ENCODE measurements at regions not wholly inside any gene's neighbourhood (a gene's known extent, or its start where the extent isn't known, plus 50 kb on each side); places are given as distances from the start of the nearest gene placed in this dataset.

DNA sequence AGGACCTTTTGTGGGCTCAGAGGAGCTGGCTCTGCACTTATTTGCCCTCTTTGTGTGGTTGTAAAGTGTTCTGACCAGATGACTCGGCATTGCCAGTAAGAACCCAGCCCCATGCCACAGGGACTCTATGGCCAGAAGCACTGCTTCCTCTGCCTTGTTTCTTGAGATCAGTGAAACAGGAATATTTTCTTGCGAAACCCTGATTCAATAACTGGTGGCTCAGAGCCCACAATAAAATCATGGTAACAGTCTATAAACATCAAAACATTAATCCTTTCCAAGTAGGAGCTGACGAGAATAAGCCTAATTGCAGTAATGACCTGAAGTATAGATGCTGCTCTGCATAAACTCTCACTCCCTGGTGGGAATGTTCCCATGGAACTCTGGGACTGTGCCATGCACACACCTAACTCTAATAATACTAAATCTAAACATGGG, 344.3 kb downstream of the ZNF608 start:
- H3K27ac ChIP-seq (ENCODE audit: insufficient read depth, low read depth, low read length, poor library complexity, severe bottlenecking): no peak overlapping the region

DNA sequence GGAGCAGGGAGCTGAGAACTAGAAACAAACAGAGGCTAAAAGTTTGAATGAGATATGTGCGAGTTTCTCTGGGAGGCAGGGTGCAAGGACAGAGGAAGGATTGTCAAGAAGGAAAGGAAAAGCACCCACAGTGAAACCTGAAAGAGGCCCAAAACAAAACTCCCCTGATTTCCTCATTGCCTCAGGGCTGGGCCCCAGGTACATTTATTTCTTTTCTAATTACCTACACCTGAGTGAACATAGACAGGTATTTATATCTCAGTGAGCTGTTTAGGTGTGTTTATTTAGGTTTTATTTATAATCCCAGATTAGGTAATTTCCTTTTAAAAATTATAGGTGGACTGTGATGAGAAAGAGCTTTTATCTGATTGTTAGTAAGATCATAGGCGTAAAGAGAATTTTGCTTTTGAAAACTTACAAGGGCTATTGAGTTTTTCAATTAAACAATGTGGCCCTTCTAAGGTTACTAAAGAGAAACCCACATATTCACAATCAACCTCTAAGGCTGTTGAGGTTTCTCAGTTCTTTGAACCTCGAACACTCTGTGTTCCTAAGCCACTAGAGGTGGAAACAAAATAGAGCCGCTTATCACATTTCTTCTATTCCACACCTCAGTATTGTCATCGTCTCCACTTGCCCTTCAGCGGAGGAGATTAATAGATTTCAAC, 344.8 kb downstream of the ZNF608 start:
- Histone ChIP-seq H3K27me3 (ENCODE audit: control insufficient read depth, insufficient read depth, low read length, poor library complexity, severe bottlenecking) (no peaks in the 10 kb centered on the region), H3K4me1 (ENCODE audit: control insufficient read depth, insufficient read depth, low read length) (peaks cover 4% of the 10 kb centered on the region), H3K27ac (ENCODE audit: insufficient read depth, low read depth, low read length, poor library complexity, severe bottlenecking) (no peak overlapping the region), H3K36me3 (ENCODE audit: control insufficient read depth, insufficient read depth, low read length) (no peaks in the 10 kb centered on the region), H3K9me3 (ENCODE audit: control insufficient read depth, low read length) (no peaks in the 10 kb centered on the region), H3K4me3 (ENCODE audit: insufficient read depth, low read depth, low read length) (no peak overlapping the region)
- 89 to 92% methylated on average over 6 of the region's 6 CpGs for WGBS, 2 experiments

More for the DNA sequence above, 344.3 kb downstream of the ZNF608 start:
- Histone ChIP-seq H3K4me3 (ENCODE audit: insufficient read depth, low read depth, low read length) (no peak overlapping the region), H3K9me3 (ENCODE audit: control insufficient read depth, low read length) (no peaks in the 10 kb centered on the region), H3K4me1 (ENCODE audit: control insufficient read depth, insufficient read depth, low read length) (peaks cover 4% of the 10 kb centered on the region), H3K36me3 (ENCODE audit: control insufficient read depth, insufficient read depth, low read length) (no peaks in the 10 kb centered on the region), H3K27me3 (ENCODE audit: control insufficient read depth, insufficient read depth, low read length, poor library complexity, severe bottlenecking) (no peaks in the 10 kb centered on the region)
- WGBS, 2 experiments: 81 to 87% methylated on average over 3 of the region's 3 CpGs

DNA sequence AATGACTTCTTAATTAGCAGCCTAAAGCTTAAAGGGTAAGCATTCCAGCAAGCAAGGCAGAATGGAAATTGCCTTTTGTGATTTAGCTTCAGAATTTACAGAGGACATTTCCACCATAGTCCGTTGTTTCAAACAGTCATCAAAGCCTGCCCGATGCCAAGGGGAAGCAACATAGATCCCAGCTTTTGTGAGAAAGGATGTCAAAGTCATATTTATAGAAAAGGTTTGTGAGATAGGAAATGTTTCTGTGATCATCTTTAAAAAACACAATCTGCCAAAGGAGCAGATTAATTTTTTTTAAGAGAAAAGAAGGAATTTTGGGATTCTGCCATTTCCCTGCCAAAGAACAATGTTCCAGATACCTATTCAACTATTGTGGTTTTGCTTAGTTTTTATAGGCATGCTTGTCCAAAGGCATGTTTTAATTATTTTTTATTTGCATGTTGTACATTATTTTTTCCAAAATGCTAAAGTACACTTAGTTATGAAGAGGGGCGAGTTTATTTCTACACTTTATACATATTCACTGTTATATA, 346.9 kb downstream of the ZNF608 start:
- H3K4me3 ChIP-seq (ENCODE audit: insufficient read depth, low read depth, low read length): no peak overlapping the region
- H3K27ac ChIP-seq (ENCODE audit: insufficient read depth, low read depth, low read length, poor library complexity, severe bottlenecking): no peak overlapping the region
- 80 to 93% methylated on average over 2 of the region's 3 CpGs for WGBS, 2 experiments
- H3K9me3 ChIP-seq (ENCODE audit: control insufficient read depth, low read length): no peaks in the 10 kb centered on the region
- no peaks in the 10 kb centered on the region for H3K36me3 ChIP-seq (ENCODE audit: control insufficient read depth, insufficient read depth, low read length)
- peaks cover 9% of the 10 kb centered on the region for H3K4me1 ChIP-seq (ENCODE audit: control insufficient read depth, insufficient read depth, low read length)
- no peaks in the 10 kb centered on the region for H3K27me3 ChIP-seq (ENCODE audit: control insufficient read depth, insufficient read depth, low read length, poor library complexity, severe bottlenecking)

DNA sequence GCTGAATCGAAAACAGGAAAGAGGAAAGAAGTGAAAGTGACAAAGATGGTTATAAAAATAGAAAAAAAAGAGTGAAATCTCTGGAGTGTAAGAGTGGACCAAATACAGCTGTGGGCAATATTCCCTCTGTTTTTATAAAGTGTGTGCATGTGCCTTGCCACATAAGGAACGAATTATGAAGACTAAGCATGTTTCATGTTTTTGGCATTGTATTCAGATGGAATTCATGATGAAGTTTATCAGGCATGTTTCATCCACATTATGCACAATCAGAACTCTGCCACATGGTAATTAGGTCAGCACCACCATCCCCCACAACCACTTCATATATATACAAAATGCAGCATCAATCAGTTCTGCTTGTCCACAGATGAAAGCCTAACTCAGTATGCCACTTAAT, 348.0 kb downstream of the ZNF608 start:
- Histone ChIP-seq H3K4me3 (ENCODE audit: insufficient read depth, low read depth, low read length) (no peak overlapping the region), H3K27ac (ENCODE audit: insufficient read depth, low read depth, low read length, poor library complexity, severe bottlenecking) (no peak overlapping the region), H3K27me3 (ENCODE audit: control insufficient read depth, insufficient read depth, low read length, poor library complexity, severe bottlenecking) (no peaks in the 10 kb centered on the region), H3K4me1 (ENCODE audit: control insufficient read depth, insufficient read depth, low read length) (peaks cover 12% of the 10 kb centered on the region), H3K9me3 (ENCODE audit: control insufficient read depth, low read length) (no peaks in the 10 kb centered on the region), H3K36me3 (ENCODE audit: control insufficient read depth, insufficient read depth, low read length) (no peaks in the 10 kb centered on the region)
- WGBS, 2 experiments: 91% methylated on average over 2 of the region's 2 CpGs

DNA sequence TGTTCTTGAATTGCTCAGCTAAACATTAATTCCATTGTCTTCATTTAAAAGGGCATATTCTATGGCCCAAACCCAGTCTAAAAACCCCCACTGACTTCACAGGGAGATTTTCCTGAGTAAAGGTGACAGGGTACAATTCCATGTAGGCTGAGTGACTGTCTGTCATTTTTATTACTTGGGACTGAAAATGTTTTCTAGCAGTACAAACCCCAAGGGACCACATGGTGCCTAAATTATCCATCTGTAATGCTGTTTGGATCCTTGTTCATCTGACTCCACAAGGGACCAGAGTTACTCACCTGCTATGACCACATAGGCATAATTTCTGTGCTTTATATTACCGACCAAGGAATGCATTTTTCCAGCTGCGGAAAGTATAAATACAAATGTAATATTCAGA, 349.1 kb downstream of the ZNF608 start:
- Histone ChIP-seq H3K9me3 (ENCODE audit: control insufficient read depth, low read length) (no peaks in the 10 kb centered on the region), H3K27ac (ENCODE audit: insufficient read depth, low read depth, low read length, poor library complexity, severe bottlenecking) (no peak overlapping the region), H3K36me3 (ENCODE audit: control insufficient read depth, insufficient read depth, low read length) (no peaks in the 10 kb centered on the region), H3K4me3 (ENCODE audit: insufficient read depth, low read depth, low read length) (no peak overlapping the region), H3K27me3 (ENCODE audit: control insufficient read depth, insufficient read depth, low read length, poor library complexity, severe bottlenecking) (no peaks in the 10 kb centered on the region), H3K4me1 (ENCODE audit: control insufficient read depth, insufficient read depth, low read length) (peaks cover 12% of the 10 kb centered on the region)
- WGBS, 2 experiments: 90% methylated on average over 2 of the region's 2 CpGs; no CpG with 5 or more reads in 1 of the 2 experiments

DNA sequence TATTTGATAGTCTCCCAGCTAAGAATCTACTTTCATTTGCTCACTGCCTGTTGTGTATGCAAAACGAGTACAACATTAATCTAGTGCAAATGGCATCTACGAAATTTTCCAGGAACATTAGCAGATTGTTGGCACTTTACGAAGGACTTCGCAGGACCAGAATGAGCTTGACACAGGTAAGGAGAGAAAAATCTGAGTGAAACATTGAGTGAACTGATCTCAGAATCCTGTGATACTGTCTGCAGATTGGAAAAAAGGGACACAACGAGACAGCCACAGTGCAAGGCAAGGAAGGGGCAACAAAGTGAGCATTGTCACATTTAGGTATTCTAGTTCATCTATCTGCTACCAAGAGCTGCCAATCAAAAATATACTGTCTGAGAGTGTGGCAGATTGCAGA, 350.5 kb downstream of the ZNF608 start:
- H3K4me1 ChIP-seq (ENCODE audit: control insufficient read depth, insufficient read depth, low read length): peaks cover 8% of the 10 kb centered on the region
- H3K9me3 ChIP-seq (ENCODE audit: control insufficient read depth, low read length): no peaks in the 10 kb centered on the region
- no peaks in the 10 kb centered on the region for H3K36me3 ChIP-seq (ENCODE audit: control insufficient read depth, insufficient read depth, low read length)
- no peak overlapping the region for H3K4me3 ChIP-seq (ENCODE audit: insufficient read depth, low read depth, low read length)
- 92 to 97% methylated on average over 5 of the region's 5 CpGs for WGBS, 2 experiments
- no peak overlapping the region for H3K27ac ChIP-seq (ENCODE audit: insufficient read depth, low read depth, low read length, poor library complexity, severe bottlenecking)
- H3K27me3 ChIP-seq (ENCODE audit: control insufficient read depth, insufficient read depth, low read length, poor library complexity, severe bottlenecking): no peaks in the 10 kb centered on the region

DNA sequence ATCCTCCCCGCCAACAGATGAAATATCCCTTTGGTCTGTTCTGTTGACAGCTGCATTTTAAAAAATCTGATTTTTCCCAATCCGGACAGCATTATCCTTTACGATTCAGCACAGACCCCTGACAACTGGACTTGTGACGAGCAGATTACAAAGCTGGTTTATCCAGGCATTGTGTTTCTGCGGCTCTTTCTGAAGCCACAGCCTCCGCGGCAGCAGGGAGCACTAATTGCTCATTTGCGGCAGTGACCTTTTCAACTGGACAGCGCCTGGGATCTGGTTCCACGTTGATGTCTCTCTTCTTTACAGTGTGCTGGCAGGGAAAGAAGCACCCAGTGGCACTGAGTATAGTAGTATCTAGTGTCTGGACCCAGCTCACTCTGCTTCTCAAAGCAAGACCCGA, 351.2 kb downstream of the ZNF608 start:
- Histone ChIP-seq H3K4me3 (ENCODE audit: insufficient read depth, low read depth, low read length) (no peak overlapping the region), H3K9me3 (ENCODE audit: control insufficient read depth, low read length) (peaks cover 3% of the 10 kb centered on the region), H3K27me3 (ENCODE audit: control insufficient read depth, insufficient read depth, low read length, poor library complexity, severe bottlenecking) (no peaks in the 10 kb centered on the region), H3K27ac (ENCODE audit: insufficient read depth, low read depth, low read length, poor library complexity, severe bottlenecking) (no peak overlapping the region), H3K36me3 (ENCODE audit: control insufficient read depth, insufficient read depth, low read length) (no peaks in the 10 kb centered on the region), H3K4me1 (ENCODE audit: control insufficient read depth, insufficient read depth, low read length) (peaks cover 8% of the 10 kb centered on the region)
- 62 to 68% methylated on average over 11 of the region's 11 CpGs for WGBS, 2 experiments

DNA sequence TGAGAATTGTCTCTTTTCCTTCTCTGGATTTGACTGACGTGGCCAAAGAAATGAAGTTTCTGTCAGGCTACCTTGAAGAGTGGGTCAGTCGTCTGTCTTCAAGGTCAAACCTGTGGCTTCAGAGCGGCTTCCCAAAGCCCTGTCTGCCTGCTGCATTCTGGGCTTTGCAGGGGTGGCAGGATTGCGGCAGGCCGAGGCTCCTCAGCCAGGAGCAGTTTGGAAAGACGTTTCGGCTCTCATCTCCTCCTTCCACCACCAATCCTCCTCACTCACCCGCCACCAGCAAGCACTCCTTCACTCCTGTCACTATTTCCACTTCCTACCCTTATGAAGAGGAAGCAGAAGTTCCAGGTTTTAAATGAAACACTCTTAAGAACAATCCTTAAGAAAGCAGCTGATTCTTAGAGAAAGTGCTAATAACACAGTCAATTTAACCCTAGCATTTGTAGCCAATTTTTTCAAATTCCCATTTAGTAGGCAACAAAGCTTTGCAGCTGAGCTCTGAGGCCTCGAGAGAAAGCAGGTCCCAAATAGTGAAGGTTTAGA, 351.7 kb downstream of the ZNF608 start:
- Histone ChIP-seq H3K27ac (ENCODE audit: insufficient read depth, low read depth, low read length, poor library complexity, severe bottlenecking) (no peak overlapping the region), H3K27me3 (ENCODE audit: control insufficient read depth, insufficient read depth, low read length, poor library complexity, severe bottlenecking) (no peaks in the 10 kb centered on the region), H3K36me3 (ENCODE audit: control insufficient read depth, insufficient read depth, low read length) (no peaks in the 10 kb centered on the region), H3K4me3 (ENCODE audit: insufficient read depth, low read depth, low read length) (no peak overlapping the region), H3K4me1 (ENCODE audit: control insufficient read depth, insufficient read depth, low read length) (peaks cover 8% of the 10 kb centered on the region), H3K9me3 (ENCODE audit: control insufficient read depth, low read length) (peaks cover 4% of the 10 kb centered on the region)
- 75 to 76% methylated on average over 9 of the region's 9 CpGs for WGBS, 2 experiments

DNA sequence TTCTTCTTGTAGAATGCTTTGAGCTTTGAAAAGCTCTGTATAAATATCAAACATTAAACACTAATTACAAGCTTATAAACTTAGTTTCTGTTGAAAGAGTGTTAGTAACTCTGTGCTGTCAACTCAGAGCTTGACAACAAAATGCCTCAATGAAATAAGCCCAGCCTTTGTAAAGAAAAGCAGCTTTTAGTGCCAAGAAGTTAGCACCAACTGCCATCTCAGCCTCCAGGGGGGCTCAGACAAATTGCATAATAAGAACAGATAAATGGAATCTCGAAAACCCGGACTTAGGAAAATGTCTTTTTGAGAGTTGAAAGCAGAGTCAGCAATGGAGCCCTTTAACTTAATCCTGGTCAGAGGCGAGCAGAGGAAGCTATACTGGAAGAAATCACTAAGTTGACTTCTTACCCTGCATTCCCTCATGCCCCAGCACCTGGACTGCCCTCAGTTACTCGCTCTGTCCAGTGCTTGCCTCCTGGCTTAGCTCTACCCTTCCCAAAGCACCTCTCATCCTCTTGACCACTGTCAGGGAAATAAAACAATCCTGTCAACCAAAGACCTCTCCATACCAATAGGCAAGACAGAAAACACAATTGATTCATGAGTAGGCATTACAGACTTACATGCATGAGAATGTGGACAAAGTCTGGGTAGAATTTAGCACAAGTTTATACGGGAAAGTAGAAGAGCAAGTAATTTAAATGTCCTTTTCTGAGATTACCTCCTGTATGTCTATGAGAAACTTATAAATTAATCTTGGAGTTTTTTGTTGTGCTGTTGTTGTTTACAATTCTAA, 352.7 kb downstream of the ZNF608 start:
- WGBS, 2 experiments: 77 to 90% methylated on average over 5 of the region's 5 CpGs
- Histone ChIP-seq H3K27ac (ENCODE audit: insufficient read depth, low read depth, low read length, poor library complexity, severe bottlenecking) (no peak overlapping the region), H3K9me3 (ENCODE audit: control insufficient read depth, low read length) (peaks cover 4% of the 10 kb centered on the region), H3K27me3 (ENCODE audit: control insufficient read depth, insufficient read depth, low read length, poor library complexity, severe bottlenecking) (no peaks in the 10 kb centered on the region), H3K36me3 (ENCODE audit: control insufficient read depth, insufficient read depth, low read length) (no peaks in the 10 kb centered on the region), H3K4me1 (ENCODE audit: control insufficient read depth, insufficient read depth, low read length) (peaks cover 8% of the 10 kb centered on the region), H3K4me3 (ENCODE audit: insufficient read depth, low read depth, low read length) (no peak overlapping the region)

DNA sequence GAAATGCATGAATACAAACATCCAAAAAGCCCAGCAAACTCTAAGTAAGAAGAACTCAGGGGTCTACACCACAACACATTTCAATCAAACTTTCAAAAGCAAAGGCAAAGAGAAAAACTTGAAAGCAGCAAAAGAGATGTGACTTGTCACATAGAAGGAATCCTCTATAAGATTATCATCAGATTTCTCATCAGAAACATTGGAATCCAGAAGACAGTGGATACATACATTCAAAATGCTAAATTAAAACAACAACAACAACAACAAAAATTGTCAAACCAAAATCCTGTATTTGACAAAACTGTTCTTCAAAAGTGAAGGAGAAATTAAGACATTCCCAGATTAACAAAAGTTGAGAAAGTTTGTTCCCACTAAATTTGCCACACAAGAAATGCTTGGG, 362.7 kb downstream of the ZNF608 start:
- Histone ChIP-seq H3K36me3 (ENCODE audit: control insufficient read depth, insufficient read depth, low read length) (no peaks in the 10 kb centered on the region), H3K27ac (ENCODE audit: insufficient read depth, low read depth, low read length, poor library complexity, severe bottlenecking) (no peak overlapping the region), H3K4me1 (ENCODE audit: control insufficient read depth, insufficient read depth, low read length) (no peaks in the 10 kb centered on the region), H3K9me3 (ENCODE audit: control insufficient read depth, low read length) (peaks cover 7% of the 10 kb centered on the region), H3K4me3 (ENCODE audit: insufficient read depth, low read depth, low read length) (no peak overlapping the region), H3K27me3 (ENCODE audit: control insufficient read depth, insufficient read depth, low read length, poor library complexity, severe bottlenecking) (no peaks in the 10 kb centered on the region)

Measured in ectodermal cell (in vitro differentiated cells).